ENCODE measurements at regions not wholly inside any gene's neighbourhood (a gene's known extent, or its start where the extent isn't known, plus 50 kb on each side); places are given as distances from the start of the nearest gene placed in this dataset.

GRCh38 chrX:17299206-17299605, 75.8 kb upstream of the NHS start:
- H3K4me3 ChIP-seq (ENCODE audit: severe bottlenecking): no peak overlapping the region
- TF ChIP-seq CTCF (IDR thresholded peaks at IDR 0.05; ENCODE audit: poor library complexity, severe bottlenecking): no peak
- H3K27me3 ChIP-seq (ENCODE audit: insufficient read depth, poor library complexity, severe bottlenecking): no peaks in the 10 kb centered on the region
- H3K27ac ChIP-seq (ENCODE audit: poor library complexity, severe bottlenecking): no peak overlapping the region
- no peaks in the 10 kb centered on the region for H3K36me3 ChIP-seq (ENCODE audit: low read depth)
- DNase-seq (ENCODE audit: low spot score) (no peak), ATAC-seq (ENCODE audit: low read depth) (no peak)
- H3K4me1 ChIP-seq (ENCODE audit: insufficient read depth, poor library complexity, severe bottlenecking): no peaks in the 10 kb centered on the region
- no peaks in the 10 kb centered on the region for H3K9me3 ChIP-seq (ENCODE audit: severe bottlenecking)

- Histone ChIP-seq H3K36me3 (ENCODE audit: low read depth) (no peaks in the 10 kb centered on the region), H3K27me3 (ENCODE audit: insufficient read depth, poor library complexity, severe bottlenecking) (no peaks in the 10 kb centered on the region), H3K4me3 (ENCODE audit: severe bottlenecking) (no peak overlapping the region), H3K4me1 (ENCODE audit: insufficient read depth, poor library complexity, severe bottlenecking) (no peaks in the 10 kb centered on the region), H3K27ac (ENCODE audit: poor library complexity, severe bottlenecking) (no peak overlapping the region), H3K9me3 (ENCODE audit: severe bottlenecking) (no peaks in the 10 kb centered on the region)
- DNase-seq (ENCODE audit: low spot score): no peak
- no peak for TF ChIP-seq CTCF (IDR thresholded peaks at IDR 0.05; ENCODE audit: poor library complexity, severe bottlenecking)
- ATAC-seq (ENCODE audit: low read depth): no peak
These were observed 51.6 kb upstream of the NHS start for GRCh38 chrX:17323397-17323796.
